KBM-7 (cell line): ENCODE measurements at regions not wholly inside any gene's neighbourhood (a gene's known extent, or its start where the extent isn't known, plus 50 kb on each side); places are given as distances from the start of the nearest gene placed in this dataset.
"Not testable (repeated sequence)": the region's sequence is repeated elsewhere in the genome, so short reads cannot be mapped to it uniquely, and the experiment has no call there.

Experiments
- DNase-seq: peaks from one replicate; pipeline ENCODE4 v3.0.0-alpha.2; 2015
- in situ Hi-C: fragments of 300-500 bp; cut with MboI; formaldehyde crosslinking; loops from 2 replicates; pipeline ENCODE4 v1.14.3; 2020; ENCODE audit warnings: low sequenced_read_pairs, low pct_unique_long_range_greater_than_20kb, mixed read lengths

GRCh38 chr11:45000918-45001317 is 50.2 kb upstream of the TP53I11 start:
- in situ Hi-C loops: no loop called here
- DNase-seq: no peak

- in situ Hi-C loops: no loop called here
- DNase-seq: no peak
These were observed 50.9 kb upstream of the TP53I11 start for GRCh38 chr11:45001466-45002165.

GRCh38 chr11:45005106-45005505 is 54.4 kb upstream of the TP53I11 start:
- in situ Hi-C loops: no loop called here

DNA sequence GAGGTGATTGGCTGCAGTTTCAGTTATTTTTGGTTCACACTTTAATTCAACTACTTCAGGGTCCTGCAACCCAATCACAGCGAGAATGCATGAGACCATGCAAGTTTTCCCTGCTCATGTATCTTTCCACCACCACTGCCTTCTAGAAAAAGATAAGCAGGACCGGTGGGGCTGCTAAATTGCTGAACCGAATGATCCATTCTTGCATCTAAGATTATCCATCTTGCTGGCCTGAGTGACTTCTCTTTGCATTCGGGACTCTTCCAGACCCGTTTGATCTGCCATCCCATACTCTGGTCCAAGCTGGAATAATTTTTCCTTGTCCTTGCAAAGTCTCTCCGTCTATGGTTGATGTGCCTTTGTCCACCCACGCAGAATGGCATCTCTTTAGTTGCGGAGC is 56.3 kb upstream of the TP53I11 start:
- in situ Hi-C loops: no loop called here
- no peak for DNase-seq

More at GRCh38 chr11:45005106-45005505, 54.4 kb upstream of the TP53I11 start:
- no peak for DNase-seq

DNA sequence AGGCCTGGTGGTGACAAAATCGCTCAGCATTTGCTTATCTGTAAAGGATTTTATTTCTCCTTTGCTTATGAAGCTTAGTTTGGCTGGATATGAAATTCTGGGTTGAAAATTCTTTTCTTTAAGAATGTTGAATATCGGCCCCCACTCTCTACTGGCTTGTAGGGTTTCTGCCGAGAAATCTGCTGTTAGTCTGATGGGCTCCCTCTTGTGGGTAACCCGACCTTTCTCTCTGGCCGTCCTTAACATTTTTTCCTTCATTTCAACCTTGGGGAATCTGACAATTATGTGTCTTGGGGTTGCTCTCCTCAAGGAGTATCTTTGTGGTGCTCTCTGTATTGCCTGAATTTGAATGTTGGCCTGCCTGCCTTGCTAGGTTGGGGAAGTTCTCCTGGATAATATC is 65.3 kb upstream of the TP53I11 start:
- DNase-seq, in situ Hi-C loops: not testable (repeated sequence)

- DNase-seq, in situ Hi-C loops: not testable (repeated sequence)
These were observed 65.8 kb upstream of the TP53I11 start for GRCh38 chr11:45016446-45016845.

DNA sequence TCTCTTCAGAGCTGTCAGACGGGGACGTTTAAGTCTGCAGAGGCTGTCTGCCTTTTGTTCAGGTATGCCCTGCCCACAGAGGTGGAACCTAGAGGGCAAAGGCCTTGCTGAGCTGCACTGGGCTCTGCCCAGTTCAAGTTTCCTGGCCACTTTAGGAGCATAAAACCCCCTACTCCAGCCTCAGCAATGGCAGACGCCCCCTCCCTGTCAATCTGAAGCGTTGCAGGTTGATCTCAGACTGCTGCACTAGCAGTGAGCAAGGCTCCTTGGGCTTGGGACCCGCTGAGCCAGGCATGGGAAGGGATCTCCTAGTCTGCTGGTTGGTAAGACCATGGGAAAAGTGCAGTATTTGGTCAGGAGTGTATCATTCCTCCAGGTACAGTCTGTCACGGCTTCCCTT is 66.6 kb upstream of the TP53I11 start:
- DNase-seq: no peak

DNA sequence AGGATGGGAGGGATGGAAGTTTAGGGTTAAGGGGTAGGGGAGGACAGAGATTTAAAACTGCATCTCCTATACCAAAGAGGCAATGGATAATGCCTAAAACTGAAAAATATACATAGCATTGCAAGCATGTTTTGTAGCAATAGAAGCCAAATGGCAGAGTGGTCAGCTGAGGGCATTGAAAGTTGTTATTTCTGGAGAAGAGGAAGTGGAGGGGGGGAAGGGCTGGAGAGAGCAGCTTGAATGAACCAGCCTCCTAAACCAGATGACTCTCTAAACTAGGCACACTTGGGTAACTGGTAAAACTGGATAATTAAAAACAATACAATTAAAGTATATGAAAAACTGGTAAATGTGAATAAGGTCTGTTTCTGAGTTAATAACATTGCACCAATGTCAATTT is 70.3 kb upstream of the TP53I11 start:
- peak; percentile 16 for DNase-seq
- in situ Hi-C loops: no loop called here

More for the DNA sequence above, 66.6 kb upstream of the TP53I11 start:
- in situ Hi-C loops: no loop called here

DNA sequence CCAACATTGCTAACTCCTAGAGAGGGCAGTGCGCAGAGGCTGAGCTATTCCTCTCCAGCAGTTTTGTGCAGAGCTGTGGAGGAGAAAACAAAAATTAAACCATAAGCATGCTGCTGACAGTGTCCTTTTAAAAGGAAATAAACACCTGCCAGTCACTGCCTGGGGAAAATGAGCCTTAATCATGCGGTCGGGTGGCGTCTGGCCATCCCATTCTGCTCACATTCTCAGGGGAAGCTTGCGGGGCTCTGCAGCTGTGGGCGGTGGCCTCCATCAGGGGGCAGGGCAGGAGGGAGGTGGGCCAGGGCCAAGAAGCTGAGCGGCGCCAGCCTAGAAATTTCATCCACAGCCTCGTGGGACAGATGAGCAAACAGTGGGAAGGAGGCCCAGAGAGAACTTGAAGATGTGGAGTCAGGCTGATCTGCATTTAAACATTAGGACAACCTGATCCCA is 71.0 kb upstream of the TP53I11 start:
- peak; percentile 18 for DNase-seq
- in situ Hi-C loops: no loop called here

GRCh38 chr11:45022294-45023064 is 71.8 kb upstream of the TP53I11 start:
- no peak for DNase-seq
- in situ Hi-C loops: no loop called here

DNA sequence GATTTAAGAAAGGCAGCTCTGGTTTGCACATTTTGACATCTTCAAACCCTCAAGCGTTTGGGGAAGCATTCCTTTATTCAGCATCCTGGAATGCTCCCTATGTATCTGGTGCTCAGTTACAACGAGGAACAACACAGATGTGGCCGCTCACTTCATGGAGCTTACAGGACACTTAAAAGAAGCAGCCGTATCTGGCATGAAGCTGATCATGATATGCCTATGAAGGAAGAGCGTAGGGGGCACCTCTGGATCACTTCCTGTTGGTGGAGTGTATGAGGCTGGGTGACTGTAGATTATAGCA is 72.3 kb upstream of the TP53I11 start:
- in situ Hi-C loops: no loop called here
- DNase-seq: no peak

- in situ Hi-C loops: no loop called here
- DNase-seq: no peak
These were observed 73.6 kb upstream of the TP53I11 start for GRCh38 chr11:45024316-45024715.

DNA sequence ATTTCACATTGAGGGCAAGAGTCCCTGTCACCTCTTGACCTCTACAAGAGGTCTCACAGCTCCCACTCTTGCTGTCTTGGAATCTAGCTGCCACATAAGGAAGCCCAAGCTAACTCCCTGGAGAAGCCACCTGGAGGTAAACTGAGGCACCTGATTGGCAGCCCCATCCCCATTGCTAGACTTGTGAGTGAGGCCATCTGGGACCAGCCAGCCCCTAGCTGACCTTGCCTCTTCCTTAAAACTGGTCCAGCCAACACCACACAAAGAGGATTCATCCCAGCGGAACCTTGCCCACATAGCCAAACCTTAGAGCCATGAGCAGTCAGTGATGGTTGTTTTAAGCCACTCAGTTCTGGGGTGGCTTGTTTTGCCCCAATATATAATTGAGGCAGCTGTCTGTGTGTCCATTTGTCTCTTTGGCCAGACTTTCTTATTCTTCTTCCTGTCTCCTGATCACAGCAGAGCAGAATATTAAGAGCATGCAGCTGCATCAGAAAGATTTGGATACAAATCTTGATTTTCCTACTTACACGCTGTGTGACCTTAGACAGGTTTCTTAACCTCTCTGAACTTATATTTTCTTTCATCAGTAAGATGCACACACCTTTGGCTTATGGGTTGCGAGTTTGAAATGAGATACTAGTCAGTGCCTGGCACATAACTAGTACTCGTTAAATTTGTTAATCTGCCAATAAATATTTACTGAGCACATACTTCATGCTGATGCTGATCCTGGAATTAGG is 74.3 kb upstream of the TP53I11 start:
- in situ Hi-C loops: no loop called here
- DNase-seq: no peak

GRCh38 chr11:45025716-45026492 is 75.2 kb upstream of the TP53I11 start:
- in situ Hi-C loops: no loop called here
- DNase-seq: peak; percentile 57

DNA sequence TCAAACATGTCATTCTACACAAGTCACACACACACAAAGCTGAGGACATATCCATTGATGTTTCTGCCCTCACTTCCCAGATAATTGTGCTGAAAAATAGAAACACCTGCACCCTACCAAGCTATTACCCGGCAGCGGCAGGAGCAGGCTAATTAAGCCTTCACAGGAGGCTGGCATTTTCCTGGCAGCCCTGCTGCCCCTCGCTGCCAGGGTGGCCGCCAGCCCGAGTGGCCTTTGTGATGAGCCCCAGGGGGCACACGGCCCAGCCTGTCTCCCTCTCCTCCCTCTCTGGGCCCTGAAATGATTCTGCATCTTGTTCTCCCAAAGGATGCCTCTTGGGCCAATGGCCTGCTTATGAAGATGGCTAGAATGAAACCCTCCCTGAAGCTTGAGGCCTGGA is 76.2 kb upstream of the TP53I11 start:
- in situ Hi-C loops: no loop called here

GRCh38 chr11:45027312-45027711 is 76.6 kb upstream of the TP53I11 start:
- no peak for DNase-seq
- in situ Hi-C loops: no loop called here

More for the DNA sequence above, 76.2 kb upstream of the TP53I11 start:
- DNase-seq: no peak

DNA sequence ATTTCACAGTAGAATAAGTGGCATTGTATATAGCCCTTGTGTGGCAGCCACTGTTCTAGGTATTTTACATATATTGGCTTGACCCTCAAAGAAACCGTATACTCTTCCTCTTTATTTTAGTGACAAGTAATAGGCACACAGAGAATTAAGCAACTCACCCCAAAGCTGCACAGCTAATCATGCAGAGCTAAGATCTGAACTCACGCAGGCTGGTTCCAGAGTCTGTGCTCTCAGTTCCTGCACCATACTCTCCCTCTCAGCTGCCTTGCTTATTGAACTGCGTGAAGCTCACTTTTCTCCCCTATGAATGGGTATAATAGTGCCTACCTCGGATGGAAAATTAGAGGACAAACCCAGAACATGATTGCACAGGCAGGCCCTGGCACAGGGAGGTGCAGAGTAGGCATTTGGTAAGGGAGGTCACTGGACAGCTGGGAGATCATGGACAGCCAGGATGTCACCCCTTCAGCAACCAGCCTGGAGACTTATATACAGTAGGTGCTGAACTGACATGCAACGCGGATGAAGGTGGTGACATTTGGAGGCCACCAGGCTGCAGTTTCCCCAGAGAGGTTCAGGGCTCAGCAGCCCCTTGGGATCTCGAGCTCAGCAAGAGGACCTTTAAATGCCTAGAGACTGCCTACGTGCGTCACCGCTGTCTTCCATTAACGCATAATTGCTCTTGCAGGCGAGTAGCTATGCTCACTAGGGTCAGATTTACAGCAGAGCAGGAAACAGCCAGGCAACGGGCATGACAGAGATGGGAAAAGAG is 78.4 kb upstream of the TP53I11 start:
- in situ Hi-C loops: no loop called here
- no peak for DNase-seq

GRCh38 chr11:45030778-45031177 is 80.1 kb upstream of the TP53I11 start:
- in situ Hi-C loops: no loop called here
- DNase-seq: no peak
